NCI-H187 treated with DMSO at 0.1 percent for 48 hours (cell line): ENCODE measurements at regions not wholly inside any gene's neighbourhood (a gene's known extent, or its start where the extent isn't known, plus 50 kb on each side); places are given as distances from the start of the nearest gene placed in this dataset.
"Not testable (repeated sequence)": the region's sequence is repeated elsewhere in the genome, so short reads cannot be mapped to it uniquely, and the experiment has no call there.

Experiments
- DNase-seq: peaks from one replicate; lab custom pipeline; 2025; lab: John Stamatoyannopoulos, UW

GRCh38 chr14:44873536-44873935 lies 88.2 kb downstream of the KLHL28 start:
- no peak for DNase-seq

GRCh38 chr14:44866770-44867169 lies 95.0 kb downstream of the KLHL28 start:
- DNase-seq = no peak

GRCh38 chr14:44866322-44866721 lies 95.4 kb downstream of the KLHL28 start:
- no peak for DNase-seq

- DNase-seq = no peak
Observed at GRCh38 chr14:44863271-44863670, 98.5 kb downstream of the KLHL28 start.

- no peak for DNase-seq
Observed at GRCh38 chr14:44854114-44854513, 107.6 kb downstream of the KLHL28 start.

GRCh38 chr14:44847526-44848309 lies 114.0 kb downstream of the KLHL28 start:
- DNase-seq = no peak

GRCh38 chr14:44846232-44846824 lies 115.4 kb downstream of the KLHL28 start:
- peak; percentile 13 for DNase-seq

- DNase-seq = not testable (repeated sequence)
Observed at GRCh38 chr14:44835928-44836327, 125.8 kb downstream of the KLHL28 start.

- DNase-seq = no peak
Observed at GRCh38 chr14:44833376-44834060, 128.2 kb downstream of the KLHL28 start.

- DNase-seq = no peak
Observed at GRCh38 chr14:44830371-44830770, 131.4 kb downstream of the KLHL28 start.

GRCh38 chr14:44829021-44829420 lies 132.7 kb downstream of the KLHL28 start:
- no peak for DNase-seq

- DNase-seq = no peak
Observed at GRCh38 chr14:44828023-44828422, 133.7 kb downstream of the KLHL28 start.

GRCh38 chr14:44820230-44820964 lies 141.3 kb downstream of the KLHL28 start:
- DNase-seq = no peak

GRCh38 chr14:44814196-44814595 lies 147.6 kb downstream of the KLHL28 start:
- no peak for DNase-seq

- DNase-seq = no peak
Observed at GRCh38 chr14:44812672-44813071, 149.1 kb downstream of the KLHL28 start.

- no peak for DNase-seq
Observed at GRCh38 chr14:44804391-44804790, 157.4 kb downstream of the KLHL28 start.

GRCh38 chr14:44803239-44803905 lies 158.4 kb downstream of the KLHL28 start:
- DNase-seq = peak; percentile 31

GRCh38 chr14:44798386-44799242 lies 163.1 kb downstream of the KLHL28 start:
- no peak for DNase-seq

- DNase-seq = no peak
Observed at GRCh38 chr14:44795725-44796124, 166.0 kb downstream of the KLHL28 start.

- no peak for DNase-seq
Observed at GRCh38 chr14:44791730-44792129, 170.0 kb downstream of the KLHL28 start.

GRCh38 chr14:44788612-44789011 lies 173.1 kb downstream of the KLHL28 start:
- no peak for DNase-seq
